Stimulated activated CD8-positive, alpha-beta memory T cell treated with anti-CD3 and anti-CD28 coated beads, Interleukin-2, amount 100 ng/mL, for 1 hour (primary cell): ENCODE measurements at regions not wholly inside any gene's neighbourhood (a gene's known extent, or its start where the extent isn't known, plus 50 kb on each side); places are given as distances from the start of the nearest gene placed in this dataset.

ENCODE experiments used
- DNase-seq, 2 donors: peaks; one replicate each; pipeline ENCODE4 v3.0.0-alpha.2; 2020; ENCODE audit warnings: low read depth in 2 of 2

DNA sequence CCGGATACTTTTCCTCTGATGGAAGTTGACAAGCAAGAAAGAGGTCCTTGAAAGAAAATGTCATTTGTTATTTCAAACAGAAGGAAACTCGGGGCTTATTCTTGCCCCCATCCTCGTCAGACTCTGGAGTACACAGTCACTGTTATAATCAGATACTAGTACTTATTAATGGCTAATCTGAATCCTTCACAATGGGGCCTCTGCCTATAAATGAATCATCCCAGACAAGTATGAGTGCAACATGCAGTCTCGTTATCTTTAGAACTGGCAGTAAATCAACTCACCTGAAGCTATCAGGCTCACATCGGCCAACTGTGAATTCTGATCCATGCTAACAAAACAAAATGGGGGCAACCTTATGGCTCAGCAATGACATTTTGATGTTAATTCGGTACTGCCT, 216.7 kb downstream of the GRIN2B start:
- no peak for DNase-seq

DNA sequence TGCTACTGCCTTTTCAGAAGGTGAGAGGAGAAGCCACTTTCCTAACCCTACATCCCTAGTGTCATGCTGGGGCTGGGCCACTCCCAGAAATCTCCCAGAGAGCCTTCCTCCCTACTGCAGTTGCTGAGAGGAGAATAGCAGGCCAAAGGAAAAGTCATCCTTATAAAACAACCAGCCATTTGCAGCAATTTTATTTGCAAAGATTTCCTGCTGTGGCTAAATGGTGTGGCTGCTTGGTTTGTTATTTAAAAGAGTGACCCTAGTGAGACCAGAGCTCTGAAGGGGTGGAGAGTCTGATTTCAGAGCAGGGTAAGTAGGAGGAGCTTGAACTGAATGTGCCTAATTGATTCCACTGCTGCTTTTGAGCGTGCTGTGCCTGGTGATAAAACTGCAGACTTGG, 232.0 kb downstream of the GRIN2B start:
- DNase-seq: no peak

DNA sequence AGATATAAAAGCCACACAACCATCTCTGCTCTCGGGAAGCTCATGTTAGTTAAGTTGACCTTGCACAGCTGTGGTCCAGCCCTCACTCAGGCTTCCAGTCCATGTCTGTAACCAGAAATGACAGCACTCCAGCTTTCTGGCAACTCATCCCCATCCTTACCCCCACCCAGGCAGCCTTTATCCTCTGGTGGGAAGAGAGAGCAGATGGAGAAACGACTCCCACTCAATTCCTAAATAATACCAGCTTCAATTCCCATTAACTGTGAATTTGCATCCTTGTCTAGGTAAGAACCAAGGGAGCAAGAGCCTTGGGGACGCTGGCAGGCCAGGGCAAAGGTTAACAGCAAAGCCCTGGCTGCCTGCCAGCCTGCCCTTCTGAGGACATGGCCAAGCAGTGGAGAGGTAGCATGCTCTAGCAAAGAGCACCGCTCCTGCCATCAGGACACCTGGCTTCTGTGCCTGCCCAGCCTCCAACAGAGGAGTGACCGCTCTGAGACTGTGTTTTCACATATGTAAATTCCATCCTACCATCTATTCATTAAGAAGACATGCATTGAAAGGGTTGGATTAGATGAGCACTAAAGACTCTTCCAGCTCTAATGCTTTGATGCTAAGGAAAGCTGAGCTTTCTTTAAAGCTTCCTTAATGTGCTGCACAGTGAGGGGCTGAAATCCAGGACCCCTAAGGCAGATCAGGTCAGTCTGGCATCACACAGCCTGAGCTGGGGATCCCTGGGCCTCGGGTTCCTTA, 236.1 kb downstream of the GRIN2B start:
- DNase-seq: no peak

DNA sequence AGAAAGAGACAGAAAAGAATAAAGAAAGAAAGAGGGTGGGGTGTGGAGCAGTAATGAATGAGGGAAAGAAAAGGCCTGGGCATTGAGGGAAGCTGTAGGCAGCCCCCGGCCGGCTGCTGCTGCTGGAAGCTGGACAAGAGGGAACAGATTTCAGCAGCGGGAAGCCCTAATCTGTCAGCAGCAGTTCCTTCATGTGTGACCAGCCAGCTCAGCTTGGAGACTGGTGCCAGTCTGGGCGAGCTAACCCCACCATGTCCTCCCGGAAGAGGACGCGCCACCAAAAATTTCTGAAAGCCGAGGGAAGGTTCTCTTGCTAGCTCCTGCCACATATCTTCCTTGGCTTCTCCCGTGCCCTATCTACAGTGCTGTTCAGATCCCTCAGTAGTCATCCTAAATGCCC, 236.8 kb downstream of the GRIN2B start:
- no peak for DNase-seq

DNA sequence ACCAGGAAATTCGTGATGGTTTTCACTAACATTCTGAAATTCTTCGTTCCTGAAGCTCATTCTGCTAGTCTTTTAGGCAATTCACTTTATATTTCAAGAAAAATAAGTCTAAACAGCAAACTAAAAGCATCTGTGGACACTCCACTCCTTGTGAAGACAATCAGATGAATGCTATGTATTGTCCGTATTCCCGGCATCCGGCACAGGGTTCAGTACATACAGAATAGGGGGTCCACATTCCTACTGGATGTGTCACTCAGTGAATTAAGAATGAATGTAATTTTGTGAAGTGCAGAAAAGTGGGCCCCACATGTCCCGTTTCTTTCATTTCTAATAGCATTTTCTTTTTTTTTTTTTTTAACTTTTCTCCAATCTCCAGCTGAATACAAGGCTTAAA, 241.3 kb downstream of the GRIN2B start:
- DNase-seq: no peak

DNA sequence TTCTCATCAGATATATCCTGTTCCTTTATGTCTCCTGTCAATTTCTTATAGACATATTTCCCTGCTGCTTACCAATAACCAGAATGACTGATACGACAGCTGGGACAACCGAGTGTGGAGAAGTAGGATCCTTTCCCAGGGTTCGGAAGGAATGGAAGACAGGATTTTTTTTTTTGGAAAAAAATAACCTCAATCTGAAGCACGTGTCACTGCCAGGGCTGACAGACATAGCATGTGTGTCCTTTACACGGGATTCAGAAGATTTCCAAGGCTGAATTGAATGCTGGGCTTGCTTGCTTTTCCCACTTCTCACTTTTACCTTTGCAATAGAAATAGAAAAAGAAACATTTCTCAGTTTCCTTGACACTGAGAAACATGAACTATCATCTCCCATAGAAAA, 245.7 kb downstream of the GRIN2B start:
- DNase-seq: no peak

DNA sequence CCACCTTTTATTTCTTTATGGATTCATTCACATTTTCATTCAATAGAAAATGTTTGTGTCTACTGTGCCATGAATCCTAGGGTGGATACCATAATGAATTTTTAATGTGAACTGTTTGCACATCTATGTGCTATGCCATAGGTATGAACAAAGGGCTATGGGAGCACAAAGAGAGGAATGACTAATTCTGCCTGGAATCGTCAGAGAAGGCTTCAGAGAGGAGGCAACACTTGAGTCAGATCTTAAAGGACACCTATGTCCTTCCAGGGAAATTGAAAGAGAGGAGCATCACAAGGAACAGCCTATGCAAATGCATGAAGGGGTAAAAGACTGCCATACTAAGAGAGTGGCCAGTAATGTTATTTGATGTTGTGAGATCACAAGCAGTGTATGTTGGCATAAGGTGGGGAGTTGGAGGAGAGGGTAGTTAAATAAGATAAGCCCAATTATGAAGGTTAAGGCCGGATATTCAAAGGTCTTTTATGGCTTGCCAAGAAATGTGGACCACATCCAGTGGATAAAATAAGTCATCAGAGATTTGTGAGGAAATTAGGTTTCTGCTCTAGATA, 246.7 kb downstream of the GRIN2B start:
- DNase-seq: no peak

DNA sequence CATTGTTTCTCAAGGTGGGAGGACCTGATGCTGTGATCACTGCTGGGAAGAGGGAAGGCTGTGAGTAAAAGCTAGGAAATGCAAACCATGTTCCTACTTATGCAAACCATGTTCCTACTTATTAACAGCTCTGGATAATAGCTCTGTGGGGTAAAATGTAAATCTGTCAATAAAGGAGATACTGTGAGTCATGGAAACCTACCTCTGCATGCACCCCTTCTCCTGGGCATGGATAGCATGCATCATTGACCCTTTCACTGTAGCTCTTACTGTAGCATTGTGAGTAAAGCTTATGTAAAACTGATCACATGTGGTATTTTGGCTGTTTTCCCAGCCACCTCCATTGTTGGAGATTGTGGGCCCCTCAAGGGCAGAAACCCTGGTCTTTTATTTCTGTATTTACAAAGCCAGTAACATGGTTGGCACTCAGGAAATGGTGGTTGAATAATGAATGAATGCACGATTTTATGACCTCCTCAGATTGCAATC, 253.7 kb downstream of the GRIN2B start:
- no peak for DNase-seq

DNA sequence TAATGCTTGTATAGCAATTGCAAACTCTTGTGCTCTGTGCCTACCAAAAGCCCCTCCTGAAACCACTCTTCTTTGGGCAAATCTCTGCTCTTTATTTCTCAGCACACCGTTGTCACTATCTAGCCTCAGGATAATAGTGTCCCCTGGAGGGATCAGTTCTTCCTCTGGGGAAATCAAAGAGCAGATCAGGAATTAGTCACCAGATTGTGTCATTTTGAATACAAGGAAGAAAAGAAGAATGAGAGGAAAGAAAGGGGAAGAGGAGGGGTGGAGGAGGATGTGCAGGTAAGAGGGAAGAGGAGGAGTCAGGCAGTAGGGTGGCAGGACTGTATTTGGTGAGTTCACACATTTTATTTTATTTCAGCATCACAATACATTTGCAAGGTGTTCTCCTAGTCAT, 256.4 kb downstream of the GRIN2B start:
- DNase-seq: no peak

DNA sequence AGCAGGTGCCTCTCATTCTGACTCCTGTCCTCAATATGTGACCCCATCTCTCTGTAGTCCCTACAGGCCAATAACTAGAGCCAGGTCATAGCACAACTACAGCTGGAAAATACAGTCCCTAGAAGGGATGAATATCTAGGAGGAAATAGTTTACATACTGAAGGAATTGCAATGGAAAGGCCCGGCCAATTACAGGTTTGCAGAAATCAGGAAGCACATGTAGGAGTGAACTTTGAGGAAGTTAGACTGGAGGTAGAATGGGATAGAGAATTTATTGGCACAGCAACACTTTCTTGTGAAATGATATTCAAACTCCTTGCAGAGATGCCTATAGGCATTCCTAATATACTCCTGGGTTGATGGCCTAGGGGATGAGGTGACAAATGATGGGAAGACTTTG, 257.3 kb downstream of the GRIN2B start:
- DNase-seq: no peak

DNA sequence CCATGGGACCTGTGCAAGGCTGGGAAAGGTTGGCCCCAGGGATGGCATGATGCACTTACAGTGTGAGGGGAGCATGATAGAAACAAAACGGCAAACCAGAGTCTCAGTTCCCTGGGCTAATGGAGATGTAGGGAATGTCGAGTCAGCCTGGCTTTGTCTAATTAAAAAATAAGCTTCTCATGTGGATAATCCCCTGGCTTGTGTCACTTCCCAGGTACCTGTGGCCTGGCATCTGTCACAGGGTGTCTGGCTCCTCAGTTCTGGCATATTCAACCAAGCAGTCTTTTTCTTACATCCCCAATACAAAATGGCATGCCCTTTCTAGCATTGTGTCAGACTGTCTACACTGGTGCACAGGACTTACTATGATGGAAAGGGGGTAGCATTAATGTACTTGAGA, 261.4 kb downstream of the GRIN2B start:
- DNase-seq: no peak

DNA sequence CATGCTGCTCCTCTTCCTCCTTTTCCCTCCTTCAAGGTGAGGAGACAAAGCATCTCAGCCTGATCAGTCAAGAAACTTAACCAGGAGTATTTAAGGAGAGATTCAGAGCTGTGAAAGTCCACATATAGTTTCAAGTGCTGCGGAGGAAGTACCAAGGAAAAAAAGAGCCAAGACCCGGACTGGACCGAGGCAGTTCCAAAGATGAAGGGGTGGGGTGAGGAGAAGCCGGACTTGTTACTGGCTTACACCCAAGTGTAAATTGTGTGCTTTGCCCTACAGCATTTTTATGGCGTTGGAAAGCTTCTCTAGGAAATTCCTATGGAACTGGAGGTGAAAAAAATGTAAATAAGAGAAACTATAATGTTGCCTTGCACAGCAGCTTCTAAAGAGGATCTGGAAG, 263.1 kb downstream of the GRIN2B start:
- DNase-seq: no peak

DNA sequence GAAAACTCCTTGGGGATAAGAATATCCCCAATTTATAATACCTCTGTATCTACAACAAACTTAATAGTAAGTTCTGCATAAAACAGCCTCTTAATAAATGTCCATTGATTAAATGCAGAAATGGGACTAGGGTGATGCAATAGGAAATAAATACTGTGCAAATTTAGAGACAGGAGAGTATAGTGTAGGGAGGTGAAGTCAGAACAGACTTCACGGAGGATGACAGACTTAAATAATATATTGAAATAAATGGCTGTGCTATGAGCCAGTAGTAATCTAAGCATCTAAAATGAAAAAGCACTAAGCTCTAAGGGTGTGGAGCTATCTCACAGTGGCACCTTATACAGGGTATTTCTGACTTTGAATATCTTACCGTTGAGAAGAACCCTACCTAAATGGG, 265.3 kb downstream of the GRIN2B start:
- no peak for DNase-seq

DNA sequence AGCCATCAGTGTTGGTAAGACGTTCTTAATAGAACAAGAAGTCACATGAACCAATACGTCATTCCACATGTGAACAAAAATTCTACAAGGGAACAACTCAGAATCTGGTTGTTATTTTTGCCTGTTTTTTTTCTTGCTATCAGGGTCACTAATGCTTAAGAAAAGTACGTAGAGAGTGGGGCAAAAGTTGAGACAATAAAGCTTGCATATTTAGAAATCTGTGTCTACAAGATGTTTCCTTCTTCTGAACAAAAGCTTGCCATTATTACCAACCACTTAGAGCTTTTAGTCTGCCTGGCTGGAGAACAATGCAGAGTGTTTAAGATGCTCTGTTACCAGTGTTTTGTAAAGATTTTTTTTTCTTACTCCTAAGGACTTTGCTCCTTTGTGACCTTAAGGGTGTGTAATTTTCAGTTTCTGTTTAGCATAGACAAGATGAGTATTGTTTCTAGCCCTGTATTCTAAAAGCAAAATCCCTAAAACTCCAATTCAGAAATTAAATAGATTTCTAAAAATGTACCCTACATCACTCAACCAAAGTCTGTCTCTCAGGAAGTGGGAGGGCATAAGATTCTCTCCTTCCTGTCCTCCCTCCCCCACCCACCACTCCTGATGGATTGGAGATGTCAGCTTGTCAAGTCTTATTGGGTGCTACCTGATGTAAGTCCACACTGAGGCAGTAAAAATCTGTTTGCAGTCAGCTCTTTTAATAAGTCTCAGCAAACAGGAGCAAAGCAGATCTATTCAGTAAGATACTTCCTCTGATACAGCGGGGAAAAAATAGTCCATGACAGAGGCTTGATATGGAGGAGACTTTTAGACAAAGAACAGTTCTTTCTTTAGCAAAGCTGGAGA, 267.6 kb downstream of the GRIN2B start:
- DNase-seq: no peak

DNA sequence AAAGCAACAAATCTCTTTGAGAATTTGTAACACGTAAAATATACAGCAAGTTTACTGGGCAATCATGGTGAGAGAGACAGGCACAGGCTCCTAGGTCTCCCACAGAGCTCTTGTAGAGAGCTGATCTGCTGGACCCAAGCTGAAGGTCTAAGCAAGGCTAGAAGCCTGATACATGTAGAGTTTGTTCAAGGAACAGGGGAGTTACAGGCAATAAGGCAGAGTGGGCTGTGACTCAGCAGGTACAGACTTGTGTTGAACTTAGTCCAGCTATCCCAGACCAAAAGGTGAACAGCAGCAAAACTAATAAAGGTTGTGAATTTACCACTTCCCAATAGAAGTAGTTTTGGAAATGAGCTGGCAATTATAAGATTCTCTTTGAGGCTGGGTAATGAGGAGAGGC, 273.6 kb downstream of the GRIN2B start:
- DNase-seq: no peak

DNA sequence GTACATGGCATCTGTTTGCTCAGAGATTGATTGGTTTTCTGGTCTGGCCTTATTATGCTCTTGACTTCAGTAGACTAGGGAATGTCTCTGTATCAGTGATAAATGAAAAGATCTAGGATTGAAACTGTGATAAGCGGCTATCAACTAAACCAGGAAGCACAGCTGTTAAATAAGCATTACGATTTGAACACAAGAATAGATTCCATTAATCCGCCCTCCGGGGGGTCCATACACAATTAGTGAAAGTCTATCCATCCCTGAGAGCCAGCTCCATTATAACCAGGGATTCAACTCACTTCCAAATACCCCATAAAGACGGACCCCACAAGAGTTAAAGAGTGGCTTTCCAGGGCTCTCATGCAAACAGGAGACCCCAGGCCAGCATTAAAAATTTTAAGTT, 279.0 kb downstream of the GRIN2B start:
- no peak for DNase-seq

DNA sequence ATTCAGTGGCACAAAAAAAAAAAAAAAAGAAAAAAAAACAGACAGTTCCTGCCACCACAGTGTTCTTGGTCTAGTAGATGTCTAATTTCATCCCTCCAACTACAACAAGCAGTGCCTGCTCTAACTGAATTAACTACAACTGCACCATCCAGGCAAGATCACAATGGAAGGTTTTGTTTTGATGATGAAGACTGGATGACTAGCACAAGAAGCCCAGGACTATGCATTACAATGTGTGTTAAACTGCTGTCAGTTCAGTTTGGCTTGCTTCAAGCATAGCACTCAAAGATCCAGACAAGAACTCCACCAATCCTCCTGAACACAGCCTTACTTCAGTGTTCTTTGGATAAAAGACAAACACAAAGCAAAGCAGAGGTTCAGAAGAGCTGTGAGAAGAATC, 279.9 kb downstream of the GRIN2B start:
- DNase-seq: no peak

DNA sequence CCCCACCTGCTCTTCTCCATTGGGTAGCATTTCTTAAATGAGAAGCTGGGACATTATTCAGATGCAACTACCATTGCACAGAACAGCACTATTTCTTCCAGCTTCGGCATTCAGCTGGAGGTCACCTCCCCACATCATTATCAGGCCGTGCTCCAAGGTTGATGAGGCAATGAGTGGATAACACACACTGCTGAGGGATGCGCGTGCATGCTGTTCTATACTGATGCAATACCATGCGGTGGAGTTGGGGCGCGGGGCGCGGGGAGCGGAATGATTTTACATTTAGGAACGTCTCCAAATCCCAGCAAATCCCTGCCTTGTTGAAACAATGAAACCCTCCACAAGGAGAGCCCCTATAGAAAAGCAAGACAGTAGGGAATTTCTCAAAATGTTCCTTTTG, 283.4 kb downstream of the GRIN2B start:
- DNase-seq: no peak

DNA sequence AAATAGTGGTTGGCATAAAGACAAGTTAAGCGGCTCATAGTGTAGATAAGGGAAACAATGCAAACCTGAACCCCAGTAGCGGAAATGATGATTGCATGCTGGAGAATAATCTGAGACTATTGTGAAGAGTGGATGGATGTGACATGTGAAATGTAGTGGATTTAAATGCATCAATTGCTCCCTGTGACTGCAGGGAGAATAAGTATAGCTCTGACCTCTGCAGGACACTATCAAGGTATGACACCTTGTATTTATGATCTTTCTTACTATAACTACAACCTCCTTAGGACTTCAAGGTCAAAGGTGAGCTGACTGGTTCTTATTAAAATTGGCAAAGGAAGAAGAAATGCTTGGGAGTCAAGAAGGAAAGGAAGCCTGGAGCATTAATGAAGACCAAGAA, 285.6 kb downstream of the GRIN2B start:
- DNase-seq: no peak

DNA sequence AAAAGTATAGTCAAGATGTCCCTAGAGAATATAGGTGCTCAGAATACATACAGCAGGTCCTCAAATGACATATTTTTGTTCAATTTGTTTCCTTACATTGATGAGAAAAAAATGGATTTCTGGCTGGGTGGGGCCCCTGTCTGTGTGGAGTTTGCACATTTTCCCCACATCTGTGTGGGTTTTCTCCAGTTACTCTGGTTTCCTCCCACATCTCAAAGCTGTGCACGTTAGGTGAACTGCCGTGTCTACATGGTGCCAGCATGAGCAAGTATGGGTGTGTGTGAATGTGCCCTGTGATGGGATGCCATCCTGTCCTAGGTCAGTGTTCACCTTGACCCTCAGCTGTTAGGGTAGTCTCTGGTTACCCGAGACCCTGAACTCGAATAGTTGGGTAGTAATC, 289.1 kb downstream of the GRIN2B start:
- no peak for DNase-seq

DNA sequence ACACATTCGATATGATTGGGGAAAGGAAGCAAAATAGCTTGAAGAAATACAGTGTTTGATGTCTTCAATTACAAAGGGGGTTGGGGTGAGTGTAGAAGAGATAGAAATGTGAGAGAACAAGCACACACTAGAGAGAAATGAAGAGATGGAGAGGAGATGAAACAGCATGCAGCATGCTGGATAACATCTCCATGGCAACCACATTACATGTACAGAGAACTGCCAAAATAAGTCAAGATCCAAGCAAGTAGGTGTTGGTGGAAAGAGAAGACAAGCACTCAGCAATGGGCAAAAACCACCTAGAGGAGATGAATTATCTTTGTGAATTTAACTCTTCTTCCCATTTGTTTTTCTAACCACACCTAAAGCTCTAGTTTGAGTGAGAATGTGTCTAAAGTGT, 289.8 kb downstream of the GRIN2B start:
- DNase-seq: no peak

DNA sequence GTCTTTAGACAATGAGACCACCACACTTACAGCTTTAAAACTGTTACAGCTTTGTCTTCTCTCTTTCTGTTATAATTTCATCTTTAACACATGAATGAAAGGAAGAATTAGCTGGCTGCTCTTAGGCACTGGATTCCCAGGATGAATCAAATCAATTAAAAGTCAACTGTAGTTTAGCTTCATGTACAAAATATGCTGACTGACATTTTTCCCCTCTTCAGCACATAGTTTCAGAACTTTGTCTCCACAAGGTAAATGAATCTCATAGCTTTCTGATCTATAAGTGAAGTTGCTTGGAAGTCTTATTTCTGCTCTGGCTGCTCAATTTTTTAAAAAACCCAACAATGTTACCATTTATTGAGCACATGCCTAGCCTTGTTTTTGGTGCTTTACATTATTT, 293.8 kb downstream of the GRIN2B start:
- DNase-seq: no peak

DNA sequence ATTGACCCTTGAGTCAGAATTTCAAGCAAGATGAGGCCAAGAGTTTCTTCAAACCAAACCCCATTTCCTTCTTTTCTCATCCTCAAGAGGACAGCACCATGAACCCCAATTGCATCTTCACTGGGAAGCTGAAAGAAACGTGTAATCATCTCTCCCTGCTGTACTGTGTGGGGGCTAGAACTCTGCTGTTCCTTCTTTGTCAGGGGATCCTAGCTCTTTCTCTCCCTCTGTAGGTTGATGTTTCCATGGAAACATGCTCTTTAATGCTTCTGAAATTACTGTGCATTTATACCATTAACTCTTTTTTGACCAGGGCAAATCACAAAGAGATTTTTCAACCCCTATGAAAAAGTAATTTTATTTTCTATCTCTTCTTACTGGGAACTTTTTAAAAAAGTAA, 295.1 kb downstream of the GRIN2B start:
- no peak for DNase-seq
